ENCODE measurements at regions not wholly inside any gene's neighbourhood (a gene's known extent, or its start where the extent isn't known, plus 50 kb on each side); places are given as distances from the start of the nearest gene placed in this dataset.
"Not testable (repeated sequence)": the region's sequence is repeated elsewhere in the genome, so short reads cannot be mapped to it uniquely, and the experiment has no call there.

DNA sequence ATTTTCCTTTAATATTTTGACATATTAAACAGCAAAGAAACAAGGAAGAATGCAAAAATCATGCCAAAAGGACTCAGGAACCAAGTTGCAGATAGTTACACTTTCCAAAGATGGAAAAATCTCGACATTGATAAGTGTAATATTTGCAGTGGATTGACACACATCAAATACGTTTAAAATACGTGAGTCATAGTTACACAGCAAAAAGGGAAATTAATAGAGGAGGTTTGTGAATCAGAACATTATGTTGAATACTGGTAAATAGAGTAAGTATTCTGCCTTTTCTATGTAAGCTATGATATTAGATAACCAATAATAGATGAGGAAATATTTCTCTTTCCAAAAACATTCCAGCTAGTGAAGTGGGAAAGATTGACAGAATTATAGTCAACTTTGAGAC lies 1761.3 kb upstream of the IGFBP7 start:
- no peak for DNase-seq (ENCODE audit: low spot score)

DNA sequence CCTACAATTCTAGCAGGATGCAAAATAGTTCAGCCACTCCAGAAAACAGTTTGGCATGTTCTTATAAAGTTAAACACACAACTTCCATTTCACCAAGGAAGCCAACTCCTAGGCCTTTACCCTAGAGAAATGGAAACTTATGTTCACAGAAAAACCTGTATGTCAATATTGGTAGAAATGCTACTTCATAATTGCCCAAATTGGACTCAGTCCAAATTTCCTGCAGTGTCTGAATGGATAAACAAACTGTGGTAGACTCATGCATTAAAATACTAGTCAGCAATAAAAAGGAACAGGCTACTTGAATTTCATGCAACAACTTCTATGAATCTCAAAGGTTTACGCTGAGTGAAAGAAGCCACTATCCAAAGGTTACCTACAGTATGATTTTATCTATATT lies 1738.8 kb upstream of the IGFBP7 start:
- DNase-seq (ENCODE audit: low spot score) = no peak

DNA sequence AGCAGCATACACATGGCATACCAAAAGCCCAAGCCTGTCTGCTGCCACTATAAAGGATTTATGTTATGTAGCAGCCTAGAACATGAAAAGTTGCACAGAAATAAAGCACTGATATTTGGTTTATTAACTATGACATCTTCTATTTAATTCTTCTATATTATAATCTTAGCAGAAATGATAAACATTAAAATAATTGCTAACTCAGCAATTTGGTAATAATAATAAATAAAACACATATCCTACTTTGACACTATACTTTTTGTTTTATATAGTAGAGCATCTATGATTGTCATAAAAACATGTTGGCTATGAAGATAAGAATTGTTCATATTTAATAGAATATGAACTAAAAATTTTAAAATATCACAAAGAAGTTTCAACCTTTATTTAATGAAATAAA lies 1733.3 kb upstream of the IGFBP7 start:
- no peak for DNase-seq (ENCODE audit: low spot score)

DNA sequence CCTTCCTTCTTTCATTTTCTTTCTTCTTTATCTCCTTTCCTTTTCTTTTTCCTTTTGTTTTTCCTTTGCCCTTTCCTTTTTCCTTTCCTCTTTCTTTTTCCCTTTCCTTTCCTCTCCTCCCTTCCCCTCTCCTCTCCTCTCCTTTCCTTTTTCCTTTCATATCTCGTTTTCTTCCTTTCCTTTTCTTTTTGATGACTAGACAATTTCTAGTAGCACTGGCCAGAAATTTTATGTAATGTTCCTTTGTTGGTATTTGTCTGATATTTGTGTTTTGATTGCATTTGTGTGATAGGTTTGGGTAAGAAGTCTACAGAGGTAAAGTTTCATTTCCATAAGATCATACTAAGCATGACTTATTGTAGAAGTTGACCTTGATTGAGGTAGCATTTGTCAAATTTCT lies 1722.9 kb upstream of the IGFBP7 start:
- DNase-seq (ENCODE audit: low spot score) = no peak

DNA sequence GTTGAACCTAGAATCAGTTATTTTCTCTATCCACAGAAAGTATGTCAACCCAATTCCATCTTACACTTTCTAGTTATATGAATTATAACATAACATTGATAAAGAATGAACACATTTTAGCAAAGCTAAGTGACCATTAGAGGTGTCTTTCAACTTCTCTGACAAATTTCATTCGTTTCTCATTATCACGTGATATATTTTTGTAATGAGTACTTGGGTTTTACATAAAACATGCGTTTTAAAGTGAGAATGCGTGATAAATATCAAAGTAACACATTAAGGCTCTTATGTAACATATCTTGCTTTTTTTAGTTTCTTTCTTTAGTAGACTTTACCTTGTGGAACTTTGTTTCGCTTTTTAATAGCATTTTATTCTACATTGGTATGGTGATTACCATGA lies 1715.1 kb upstream of the IGFBP7 start:
- DNase-seq (ENCODE audit: low spot score) = no peak

DNA sequence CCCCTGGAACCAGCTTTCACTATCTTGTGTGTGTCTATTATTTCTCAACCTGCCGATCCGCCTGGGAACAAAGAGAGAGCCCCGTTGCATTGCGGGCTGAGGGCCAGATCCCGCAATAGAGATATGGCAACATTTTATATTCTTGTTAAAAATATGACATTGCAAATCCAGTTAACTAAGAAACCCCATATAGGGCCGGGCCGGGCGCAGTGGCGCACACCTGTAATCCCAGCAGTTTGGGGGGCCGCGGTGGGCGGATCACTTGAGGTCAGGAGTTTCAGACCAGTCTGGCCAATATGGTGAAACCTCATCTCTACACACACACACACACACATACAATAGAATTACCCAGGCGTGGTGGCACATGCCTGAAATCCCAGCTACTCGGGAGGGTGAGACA lies 1708.4 kb upstream of the IGFBP7 start:
- DNase-seq (ENCODE audit: low spot score) = not testable (repeated sequence)

DNA sequence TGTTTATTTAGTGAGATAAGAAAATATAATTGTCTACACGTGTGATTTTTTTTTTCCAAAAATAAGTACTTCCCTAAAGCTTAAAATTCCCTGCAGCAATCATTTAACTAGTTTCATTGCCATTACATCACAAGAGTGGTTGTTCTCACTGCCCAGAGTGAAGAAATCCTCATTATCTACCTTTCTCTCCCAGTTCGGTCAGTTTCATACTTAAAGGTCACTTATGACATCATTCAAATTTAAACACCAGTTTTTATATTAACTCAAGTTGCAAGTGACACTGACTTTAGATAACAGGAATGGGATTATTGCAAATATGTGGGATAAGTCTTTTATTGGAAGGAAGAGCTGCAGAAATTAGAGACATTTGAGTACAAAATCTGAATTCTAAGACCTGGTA lies 1699.8 kb upstream of the IGFBP7 start:
- DNase-seq (ENCODE audit: low spot score) = no peak

DNA sequence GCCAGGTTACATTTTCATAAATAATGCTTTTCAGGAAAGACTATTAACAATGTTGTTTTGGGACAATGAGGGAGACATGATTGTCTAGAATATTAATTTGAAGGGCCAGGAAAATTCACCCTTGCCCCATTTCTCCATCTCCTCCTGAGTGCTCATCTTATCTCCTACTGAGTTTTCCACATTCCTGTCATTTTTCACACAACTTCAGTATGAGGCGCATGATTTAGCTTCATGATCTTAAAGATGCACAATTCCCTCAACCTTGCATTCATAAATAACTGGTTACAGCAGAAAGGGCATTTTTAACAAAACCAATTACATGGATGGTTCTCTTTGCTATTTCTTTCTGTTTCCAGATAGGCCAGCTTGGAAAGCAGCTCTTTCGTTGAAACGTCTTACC lies 1699.2 kb upstream of the IGFBP7 start:
- DNase-seq (ENCODE audit: low spot score) = no peak

DNA sequence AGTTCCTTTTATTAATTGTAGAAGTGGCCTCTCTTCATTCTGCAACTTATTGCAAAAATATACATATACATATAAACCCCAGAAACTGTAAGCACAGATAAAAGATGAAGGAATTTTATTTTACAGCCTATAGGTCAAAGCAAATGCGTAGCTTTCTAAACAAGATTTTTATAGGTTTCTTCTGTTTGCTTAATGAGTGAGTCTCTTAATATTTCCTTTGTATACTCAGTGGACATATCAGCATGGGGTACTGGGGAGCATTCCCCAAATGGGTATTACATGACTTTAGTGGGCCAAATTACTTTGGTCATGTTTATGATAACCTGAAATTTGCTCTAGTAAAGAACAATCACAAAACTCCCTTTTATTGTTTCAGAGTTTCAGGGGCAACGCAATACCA lies 1698.6 kb upstream of the IGFBP7 start:
- no peak for DNase-seq (ENCODE audit: low spot score)

DNA sequence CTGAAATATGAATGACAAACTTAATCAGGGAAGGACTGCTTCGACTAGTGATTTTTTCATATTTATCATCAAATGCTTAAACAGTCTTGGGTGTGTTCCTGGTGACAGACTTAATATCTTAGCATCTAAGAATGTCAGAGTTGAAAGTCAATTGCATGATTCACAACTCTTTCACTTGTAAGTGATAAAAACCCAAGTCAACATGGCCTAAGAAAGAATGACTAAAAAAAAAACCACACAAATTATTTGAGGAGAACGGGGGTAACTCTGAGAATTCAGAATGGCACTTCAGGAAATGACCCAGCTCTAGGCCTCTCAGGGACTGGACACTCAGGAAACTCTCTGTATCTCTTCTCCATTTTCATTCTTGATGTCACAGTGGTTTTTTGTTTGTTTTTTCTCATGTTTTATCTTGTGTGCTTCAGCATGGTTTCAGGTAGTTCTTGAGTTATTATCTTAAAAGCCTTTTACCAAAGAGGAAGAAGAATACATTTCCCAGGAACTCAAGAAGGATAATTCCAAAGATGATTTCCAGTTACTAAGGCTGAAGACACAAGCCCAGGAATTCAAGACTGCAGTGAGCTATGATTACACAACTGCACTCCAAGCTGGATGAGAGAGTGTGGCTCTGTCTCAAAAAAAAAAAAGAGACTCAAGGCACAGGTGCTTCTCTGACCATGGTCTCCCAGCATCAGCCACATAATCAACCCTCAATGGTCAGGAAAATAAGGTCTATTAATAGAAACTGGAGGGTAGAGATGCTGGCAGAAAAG lies 1697.8 kb upstream of the IGFBP7 start:
- no peak for DNase-seq (ENCODE audit: low spot score)

DNA sequence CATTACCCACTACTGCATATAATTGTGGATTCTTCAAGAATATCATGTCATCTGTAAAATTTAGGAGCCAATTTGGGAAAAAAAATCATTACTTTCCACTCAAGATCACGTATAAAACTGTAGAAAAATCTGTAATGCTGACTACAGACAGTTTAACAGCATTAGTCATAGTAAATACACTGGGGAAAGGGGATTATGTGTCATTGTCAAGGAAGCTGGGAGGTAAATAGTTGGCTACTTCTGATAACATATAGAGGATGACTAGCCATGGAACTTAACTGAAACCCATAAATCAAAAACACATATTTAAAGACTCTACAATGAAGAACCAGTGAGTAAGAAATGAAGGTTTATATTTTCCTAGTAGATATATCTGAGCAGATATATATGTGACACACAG lies 1666.4 kb upstream of the IGFBP7 start:
- no peak for DNase-seq (ENCODE audit: low spot score)

DNA sequence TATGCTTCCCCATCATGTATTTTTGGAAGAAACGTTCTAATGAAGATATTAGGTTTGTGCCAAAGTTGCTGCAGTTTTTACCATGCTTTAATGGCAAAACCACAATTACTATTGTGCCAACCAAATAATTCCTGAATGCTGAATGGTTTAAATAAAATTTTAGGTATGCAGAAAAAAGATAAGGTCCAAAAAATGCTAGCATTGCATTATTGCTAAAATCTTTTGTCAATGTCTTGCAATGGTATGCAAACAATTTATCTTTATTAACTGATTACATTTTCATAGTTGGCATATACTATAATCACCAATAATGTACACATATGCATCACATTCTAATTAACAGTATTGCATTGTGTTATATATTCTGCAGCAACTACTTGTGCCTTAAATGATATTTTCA lies 1657.4 kb upstream of the IGFBP7 start:
- no peak for DNase-seq (ENCODE audit: low spot score)

DNA sequence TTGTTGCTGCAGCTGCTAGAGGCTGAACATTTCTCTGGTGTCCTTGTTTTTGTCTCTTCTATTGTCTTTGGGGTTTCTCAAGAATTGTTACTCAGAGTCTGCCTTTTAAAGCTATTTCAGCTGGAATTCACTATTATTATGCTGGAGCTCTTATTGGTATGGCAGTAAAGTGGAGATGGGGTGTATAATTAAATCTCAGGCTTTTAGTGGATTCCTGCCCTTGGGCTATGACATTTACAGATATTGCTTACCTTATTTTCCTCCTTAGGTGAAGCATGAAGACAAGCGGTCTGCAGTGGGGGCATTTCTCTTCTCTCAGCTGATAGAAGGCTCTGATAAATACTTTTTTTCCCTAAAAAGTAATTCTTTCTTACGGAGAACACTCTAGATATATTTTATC lies 1656.6 kb upstream of the IGFBP7 start:
- DNase-seq (ENCODE audit: low spot score) = no peak

DNA sequence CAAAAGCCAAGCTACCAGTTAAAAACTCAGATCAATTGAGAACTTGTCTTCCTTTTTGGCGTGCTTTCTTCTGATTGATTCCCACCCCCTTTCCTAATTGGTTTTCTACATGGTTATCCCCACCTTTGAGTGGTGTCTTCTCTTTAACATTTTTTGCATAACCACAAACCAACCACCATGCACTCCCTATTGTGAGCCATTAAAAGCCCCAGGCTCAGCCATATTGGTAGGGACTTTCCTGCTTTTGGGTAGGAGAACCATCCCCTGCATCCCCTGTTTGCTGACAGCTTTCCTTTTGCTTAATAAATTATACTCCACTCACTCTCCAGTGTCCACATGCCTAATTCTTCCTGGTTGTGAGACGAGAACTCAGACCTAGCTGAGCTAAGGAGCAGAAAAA lies 1651.4 kb upstream of the IGFBP7 start:
- no peak for DNase-seq (ENCODE audit: low spot score)

DNA sequence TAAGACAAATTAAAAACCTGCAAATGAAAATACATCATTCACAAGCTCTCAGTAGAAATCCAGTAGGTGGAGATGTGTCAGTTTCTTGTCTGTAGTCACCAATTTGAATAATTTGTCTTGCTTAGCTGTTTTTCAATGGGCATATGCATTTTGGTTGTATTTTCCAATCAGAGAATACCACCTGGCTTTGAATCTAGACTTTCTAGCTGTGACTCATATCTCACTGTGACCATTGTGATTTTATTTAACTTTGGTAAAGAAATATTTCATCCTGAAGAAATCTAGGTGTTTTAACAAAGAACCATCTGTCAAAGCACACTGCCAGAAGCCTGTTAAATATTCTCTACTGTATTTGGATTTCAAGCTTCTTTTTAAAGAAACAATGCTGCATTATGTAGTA lies 1650.6 kb upstream of the IGFBP7 start:
- no peak for DNase-seq (ENCODE audit: low spot score)

DNA sequence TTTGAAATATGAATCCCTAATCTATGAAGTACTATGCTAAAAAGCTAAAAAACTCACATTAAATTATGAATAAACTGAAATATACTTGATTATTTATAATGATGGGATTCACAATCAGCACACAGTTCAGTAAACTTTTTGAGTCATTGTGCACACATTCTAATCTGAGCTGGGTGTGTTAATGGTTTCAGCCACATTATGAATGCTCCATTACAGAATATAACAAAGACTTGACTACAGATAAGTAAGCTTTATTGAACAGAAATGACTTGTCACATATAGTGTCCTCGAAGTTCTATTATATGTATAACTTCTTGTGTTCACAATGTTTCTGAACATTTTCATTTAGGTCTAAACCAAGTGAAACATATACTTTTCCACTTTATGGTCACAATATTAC lies 1649.9 kb upstream of the IGFBP7 start:
- DNase-seq (ENCODE audit: low spot score) = no peak

DNA sequence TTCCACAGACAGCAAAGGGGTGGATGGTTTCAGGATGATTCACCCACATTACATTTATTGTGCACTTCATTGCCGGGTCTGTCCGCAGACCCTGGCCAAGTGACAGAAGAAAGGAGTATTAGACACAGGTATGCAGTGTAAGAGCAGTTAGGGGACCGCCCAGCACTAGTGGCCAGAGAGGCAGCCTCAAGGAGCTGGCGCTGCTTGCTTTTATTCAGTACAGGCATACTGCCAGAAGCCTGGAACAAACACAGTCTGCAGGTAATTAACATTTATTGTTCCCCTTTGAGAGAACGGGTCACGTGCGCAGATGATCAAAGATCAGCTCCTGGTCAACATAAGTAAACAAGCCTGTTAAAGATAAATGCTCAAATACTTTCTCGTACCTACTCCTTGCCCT lies 1639.0 kb upstream of the IGFBP7 start:
- no peak for DNase-seq (ENCODE audit: low spot score)

DNA sequence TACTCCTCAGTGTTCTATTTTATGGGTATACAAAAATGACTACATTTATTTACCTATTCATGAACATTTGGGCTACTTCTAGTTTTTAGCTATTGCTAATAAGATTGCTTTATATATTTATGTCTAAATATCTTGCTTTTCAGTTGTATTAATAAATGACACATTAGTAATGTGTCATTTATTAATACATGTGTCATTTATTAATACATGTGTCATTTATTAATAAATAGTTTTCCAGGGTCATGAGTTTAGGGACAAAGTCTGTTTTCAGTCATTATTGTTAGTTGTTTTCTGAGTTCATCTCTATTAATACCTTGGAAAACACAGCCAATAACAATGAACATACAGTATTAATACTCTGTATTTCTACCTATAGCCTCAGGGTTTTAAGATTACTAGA lies 1630.7 kb upstream of the IGFBP7 start:
- DNase-seq (ENCODE audit: low spot score) = no peak

DNA sequence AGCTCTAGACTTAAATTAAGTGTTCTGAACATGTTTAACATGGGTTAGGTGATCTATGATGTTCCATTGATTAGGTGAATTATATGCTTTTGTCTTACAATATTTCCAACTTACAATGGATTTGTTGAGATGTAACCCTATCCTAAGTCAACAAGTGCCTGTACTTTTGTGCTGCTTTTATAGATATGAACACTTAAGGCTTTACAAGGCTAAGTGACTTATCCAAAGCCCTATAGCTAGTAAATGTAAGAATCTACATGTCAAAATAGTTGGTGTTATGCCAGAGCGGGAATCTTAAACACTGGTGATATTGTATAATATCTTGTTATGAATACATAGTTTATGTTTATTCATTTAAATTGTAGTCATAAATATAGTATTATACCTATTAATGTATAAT lies 1629.1 kb upstream of the IGFBP7 start:
- DNase-seq (ENCODE audit: low spot score) = no peak

DNA sequence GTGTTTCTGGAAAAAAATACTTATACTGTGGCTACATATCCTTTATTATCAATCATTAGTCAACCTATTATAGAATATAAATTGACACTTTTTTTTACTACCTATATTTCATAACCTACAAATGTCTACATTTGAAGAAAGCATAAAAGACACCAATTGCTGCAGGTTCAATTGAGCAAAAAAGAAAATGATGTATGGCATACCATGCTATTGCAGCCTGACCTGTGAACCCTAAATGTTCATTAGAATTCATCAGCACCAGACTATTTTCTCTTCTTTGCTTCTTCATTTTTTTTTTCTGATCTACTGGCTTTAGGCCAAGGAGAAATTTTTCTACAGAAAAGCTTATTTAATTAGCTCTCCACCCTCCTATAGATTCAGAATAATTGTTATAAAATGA lies 1628.2 kb upstream of the IGFBP7 start:
- DNase-seq (ENCODE audit: low spot score) = no peak

DNA sequence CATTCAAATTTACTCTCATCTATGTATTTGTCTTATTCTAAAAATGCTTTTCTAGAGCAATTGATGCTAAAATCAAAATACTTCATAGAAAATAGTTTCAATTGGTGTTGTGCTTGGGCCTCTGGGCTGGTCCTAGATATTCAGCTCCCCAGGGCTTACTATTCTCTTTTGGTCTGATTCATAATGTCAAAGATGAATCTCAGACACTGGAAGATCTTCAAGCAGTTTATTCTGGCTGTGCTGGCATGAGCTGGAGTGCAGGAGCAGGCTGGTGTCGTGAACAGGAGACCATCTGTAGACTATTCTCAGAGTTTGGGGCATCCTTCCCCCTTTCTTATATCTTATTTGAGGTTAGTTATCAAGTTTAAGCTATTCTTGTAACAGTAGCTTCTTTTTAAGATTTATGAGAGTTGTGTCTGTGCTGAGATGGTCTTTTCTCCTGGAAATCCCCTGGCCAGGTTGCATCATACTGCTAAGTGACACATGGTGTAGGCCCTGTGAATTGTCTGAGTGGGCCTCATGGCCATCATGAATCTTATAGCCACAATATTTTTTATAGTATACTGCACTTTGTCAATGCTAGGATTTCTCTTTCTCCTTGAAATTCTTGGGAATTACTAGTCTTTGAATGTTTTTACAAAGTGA lies 1624.0 kb upstream of the IGFBP7 start:
- DNase-seq (ENCODE audit: low spot score) = no peak

DNA sequence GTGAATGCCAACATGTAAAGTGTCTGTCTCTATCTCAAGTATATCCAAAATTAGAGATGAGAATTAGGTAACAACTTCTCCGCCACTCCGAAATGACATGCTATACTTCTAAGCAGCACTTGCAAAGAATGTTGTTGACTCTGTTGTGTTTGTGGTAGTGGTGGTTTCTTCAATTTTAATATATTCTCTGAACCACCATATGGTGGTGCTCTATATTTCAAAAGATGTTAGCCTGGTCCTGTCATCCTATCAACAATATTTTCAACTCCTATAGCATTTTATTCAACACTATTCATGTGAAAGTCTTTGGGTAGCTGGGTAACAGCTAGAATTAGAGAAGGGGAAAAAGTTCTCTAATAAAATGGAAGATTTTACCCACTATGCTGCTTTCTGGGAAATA lies 1622.8 kb upstream of the IGFBP7 start:
- DNase-seq (ENCODE audit: low spot score) = no peak

DNA sequence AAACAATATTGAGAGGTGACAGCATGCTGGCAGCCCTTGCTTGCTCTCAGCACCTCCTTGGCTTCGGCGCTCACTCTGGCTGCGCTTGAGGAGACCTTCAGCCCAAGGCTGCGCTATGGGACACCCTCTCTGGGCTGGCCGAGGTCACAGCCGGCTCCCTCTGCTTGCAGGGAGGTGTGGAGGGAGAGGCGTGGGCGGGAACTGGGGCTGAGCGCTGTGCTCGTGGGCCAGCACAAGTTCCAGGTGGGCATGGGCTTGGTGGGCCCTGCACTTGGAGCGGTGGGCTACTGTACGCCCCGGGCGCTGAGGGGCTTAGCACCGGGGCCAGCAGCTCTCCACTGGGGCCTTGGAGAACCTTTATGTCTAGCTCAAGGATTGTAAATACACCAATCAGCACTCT lies 1613.8 kb upstream of the IGFBP7 start:
- no peak for DNase-seq (ENCODE audit: low spot score)

DNA sequence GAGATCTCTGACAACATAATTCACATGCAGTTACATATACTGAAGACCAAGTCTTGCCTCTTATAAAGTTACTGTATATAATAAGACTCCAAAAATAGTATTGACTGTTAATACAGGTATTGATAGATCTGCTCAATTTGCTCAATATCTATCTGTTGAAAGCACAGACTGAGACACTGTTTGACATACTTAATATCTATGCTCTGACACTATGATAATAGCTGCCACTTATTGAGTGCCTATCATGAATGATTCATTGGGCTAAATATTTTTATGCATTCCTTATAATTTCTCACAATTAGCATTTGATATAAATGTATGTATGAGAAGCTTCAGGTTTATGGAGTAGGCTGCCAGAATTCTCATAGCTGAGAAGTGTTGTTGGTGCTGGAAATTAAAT lies 1600.9 kb upstream of the IGFBP7 start:
- DNase-seq (ENCODE audit: low spot score) = no peak
